ENCODE measurements at regions not wholly inside any gene's neighbourhood (a gene's known extent, or its start where the extent isn't known, plus 50 kb on each side); places are given as distances from the start of the nearest gene placed in this dataset.
"Not testable (repeated sequence)": the region's sequence is repeated elsewhere in the genome, so short reads cannot be mapped to it uniquely, and the experiment has no call there.

GRCh38 chr14:22251090-22251489 lies 337.9 kb downstream of the DAD1 start:
- no peak for TF ChIP-seq CSDC2 (CRISPR knock-in tag; IDR thresholded peaks at IDR 0.05)
- no peak for TF ChIP-seq ARNTL (CRISPR knock-in tag; IDR thresholded peaks at IDR 0.05; ENCODE audit: borderline replicate concordance, low read depth)
- ATAC-seq: no peak

- no peak for ATAC-seq
- TF ChIP-seq CSRNP3 (CRISPR knock-in tag; IDR thresholded peaks at IDR 0.05) (no peak), RARB (CRISPR knock-in tag; IDR thresholded peaks at IDR 0.05) (no peak), CSDC2 (CRISPR knock-in tag; IDR thresholded peaks at IDR 0.05) (no peak), TOX (CRISPR knock-in tag; IDR thresholded peaks at IDR 0.05; ENCODE audit: borderline replicate concordance) (no peak), TCF4 (CRISPR knock-in tag; IDR thresholded peaks at IDR 0.05; ENCODE audit: borderline replicate concordance) (no peak), ARNTL (CRISPR knock-in tag; IDR thresholded peaks at IDR 0.05; ENCODE audit: borderline replicate concordance, low read depth) (no peak), TSHZ2 (CRISPR knock-in tag; IDR thresholded peaks at IDR 0.05) (no peak), BACH2 (CRISPR knock-in tag; IDR thresholded peaks at IDR 0.05; ENCODE audit: borderline replicate concordance) (no peak), ZNF70 (CRISPR knock-in tag; IDR thresholded peaks at IDR 0.05) (no peak), ZFP3 (CRISPR knock-in tag; IDR thresholded peaks at IDR 0.05) (no peak), ZFP30 (CRISPR knock-in tag; IDR thresholded peaks at IDR 0.05) (no peak), ZC3H10 (CRISPR knock-in tag; IDR thresholded peaks at IDR 0.05) (no peak), ISL1 (CRISPR knock-in tag; IDR thresholded peaks at IDR 0.05) (no peak), CREB5 (CRISPR knock-in tag; IDR thresholded peaks at IDR 0.05; ENCODE audit: low read depth) (no peak), SNAI2 (CRISPR knock-in tag; IDR thresholded peaks at IDR 0.05) (no peak), PATZ1 (CRISPR knock-in tag; IDR thresholded peaks at IDR 0.05; ENCODE audit: borderline replicate concordance) (no peak)
Observed at GRCh38 chr14:22249770-22250169, 339.3 kb downstream of the DAD1 start.

GRCh38 chr14:22243971-22244581 lies 344.9 kb downstream of the DAD1 start:
- TF ChIP-seq PATZ1 (CRISPR knock-in tag; IDR thresholded peaks at IDR 0.05; ENCODE audit: borderline replicate concordance) (no peak), ARNTL (CRISPR knock-in tag; IDR thresholded peaks at IDR 0.05; ENCODE audit: borderline replicate concordance, low read depth) (no peak), OSR1 (CRISPR knock-in tag; IDR thresholded peaks at IDR 0.05) (no peak), BACH2 (CRISPR knock-in tag; IDR thresholded peaks at IDR 0.05; ENCODE audit: borderline replicate concordance) (no peak), ZFP30 (CRISPR knock-in tag; IDR thresholded peaks at IDR 0.05) (no peak), TOX (CRISPR knock-in tag; IDR thresholded peaks at IDR 0.05; ENCODE audit: borderline replicate concordance) (no peak), ZC3H10 (CRISPR knock-in tag; IDR thresholded peaks at IDR 0.05) (no peak), ZFP3 (CRISPR knock-in tag; IDR thresholded peaks at IDR 0.05) (no peak), ZNF565 (CRISPR knock-in tag; conservative IDR thresholded peaks at IDR 0.05; ENCODE audit: low read depth) (no peak), TCF4 (CRISPR knock-in tag; IDR thresholded peaks at IDR 0.05; ENCODE audit: borderline replicate concordance) (no peak), ZNF8 (CRISPR knock-in tag; IDR thresholded peaks at IDR 0.05) (no peak), CREB5 (CRISPR knock-in tag; IDR thresholded peaks at IDR 0.05; ENCODE audit: low read depth) (no peak), ZNF70 (CRISPR knock-in tag; IDR thresholded peaks at IDR 0.05) (no peak), CSDC2 (CRISPR knock-in tag; IDR thresholded peaks at IDR 0.05) (no peak), ESRRG (CRISPR knock-in tag; IDR thresholded peaks at IDR 0.05) (no peak), SNAI2 (CRISPR knock-in tag; IDR thresholded peaks at IDR 0.05) (no peak), POU6F1 (CRISPR knock-in tag; IDR thresholded peaks at IDR 0.05; ENCODE audit: borderline replicate concordance, low read depth) (no peak), GLIS3 (CRISPR knock-in tag; IDR thresholded peaks at IDR 0.05) (no peak), RARB (CRISPR knock-in tag; IDR thresholded peaks at IDR 0.05) (no peak)
- ATAC-seq: no peak

GRCh38 chr14:22238320-22238719 lies 350.7 kb downstream of the DAD1 start:
- ATAC-seq: not testable (repeated sequence)
